Islet precursor cell (in vitro differentiated cells): ENCODE measurements at regions not wholly inside any gene's neighbourhood (a gene's known extent, or its start where the extent isn't known, plus 50 kb on each side); places are given as distances from the start of the nearest gene placed in this dataset.
"Not testable (repeated sequence)": the region's sequence is repeated elsewhere in the genome, so short reads cannot be mapped to it uniquely, and the experiment has no call there.

Experiments used
- DNase-seq: peaks from one replicate; pipeline ENCODE4 v3.0.0-alpha.2; 2018

- no peak for DNase-seq
Observed at GRCh38 chr3:34139566-34139965, 341.1 kb downstream of the PDCD6IP start.

- DNase-seq, result no peak
Observed at GRCh38 chr3:34140616-34141015, 342.2 kb downstream of the PDCD6IP start.

GRCh38 chr3:34141841-34142337, 343.5 kb downstream of the PDCD6IP start:
- DNase-seq, result no peak

- DNase-seq, result no peak
Observed at GRCh38 chr3:34145796-34146195, 347.4 kb downstream of the PDCD6IP start.

- no peak for DNase-seq
Observed at GRCh38 chr3:34146596-34146995, 348.2 kb downstream of the PDCD6IP start.

- no peak for DNase-seq
Observed at GRCh38 chr3:34150992-34151391, 352.6 kb downstream of the PDCD6IP start.

GRCh38 chr3:34152656-34153055, 354.2 kb downstream of the PDCD6IP start:
- no peak for DNase-seq

- no peak for DNase-seq
Observed at GRCh38 chr3:34155108-34155507, 356.7 kb downstream of the PDCD6IP start.

GRCh38 chr3:34155666-34156065, 357.2 kb downstream of the PDCD6IP start:
- no peak for DNase-seq

GRCh38 chr3:34157491-34157890, 359.1 kb downstream of the PDCD6IP start:
- DNase-seq, result no peak

GRCh38 chr3:34159613-34160420, 361.4 kb downstream of the PDCD6IP start:
- no peak for DNase-seq

GRCh38 chr3:34169636-34170035, 371.2 kb downstream of the PDCD6IP start:
- DNase-seq, result not testable (repeated sequence)

- DNase-seq, result peak; percentile 66
Observed at GRCh38 chr3:34174740-34175139, 376.3 kb downstream of the PDCD6IP start.

GRCh38 chr3:34175636-34176176, 377.3 kb downstream of the PDCD6IP start:
- DNase-seq, result no peak

GRCh38 chr3:34176723-34177122, 378.3 kb downstream of the PDCD6IP start:
- DNase-seq, result no peak

GRCh38 chr3:34178415-34178814, 380.0 kb downstream of the PDCD6IP start:
- DNase-seq, result no peak

- no peak for DNase-seq
Observed at GRCh38 chr3:34179716-34180115, 381.3 kb downstream of the PDCD6IP start.

GRCh38 chr3:34180532-34180931, 382.1 kb downstream of the PDCD6IP start:
- no peak for DNase-seq

GRCh38 chr3:34183114-34183513, 384.7 kb downstream of the PDCD6IP start:
- DNase-seq, result no peak

GRCh38 chr3:34183611-34184340, 385.3 kb downstream of the PDCD6IP start:
- DNase-seq, result no peak

- DNase-seq, result no peak
Observed at GRCh38 chr3:34185301-34185700, 386.9 kb downstream of the PDCD6IP start.

GRCh38 chr3:34189133-34189532, 390.7 kb downstream of the PDCD6IP start:
- no peak for DNase-seq

- no peak for DNase-seq
Observed at GRCh38 chr3:34196914-34197313, 398.5 kb downstream of the PDCD6IP start.

- no peak for DNase-seq
Observed at GRCh38 chr3:34198309-34198708, 399.9 kb downstream of the PDCD6IP start.
